H9 (cell line): ENCODE measurements at regions not wholly inside any gene's neighbourhood (a gene's known extent, or its start where the extent isn't known, plus 50 kb on each side); places are given as distances from the start of the nearest gene placed in this dataset.

Experiments
- DNase-seq: peaks from one replicate; pipeline ENCODE4 v3.0.0-alpha.2; 2017
- H2AFZ ChIP-seq: one replicate; pipeline ENCODE4 v1.6.1; 2013; ENCODE audit warnings: mild to moderate bottlenecking, low read length, control low read depth, moderate library complexity
- H2AK5ac ChIP-seq: 2 replicates; pipeline ENCODE4 v1.6.1; 2013; ENCODE audit warnings: low read length, control low read depth, mixed read lengths; ENCODE audit not compliant: insufficient read length
- H2BK120ac ChIP-seq: one replicate; pipeline ENCODE4 v1.6.1; 2013; ENCODE audit warnings: low read depth, mild to moderate bottlenecking, low read length, control low read depth, inconsistent platforms; ENCODE audit not compliant: poor library complexity, severe bottlenecking
- H2BK12ac ChIP-seq: 2 replicates; pipeline ENCODE4 v1.6.1; 2013; ENCODE audit warnings: low read length, control low read depth, mixed read lengths, low read depth; ENCODE audit not compliant: insufficient read length
- H2BK15ac ChIP-seq: 2 replicates; pipeline ENCODE4 v1.6.1; 2013; ENCODE audit warnings: low read depth, low read length, control low read depth
- H2BK20ac ChIP-seq: one replicate; pipeline ENCODE4 v1.6.1; 2013; ENCODE audit warnings: low read depth, mild to moderate bottlenecking, low read length, control low read depth, inconsistent platforms; ENCODE audit not compliant: poor library complexity, severe bottlenecking
- H2BK5ac ChIP-seq: 2 replicates; pipeline ENCODE4 v1.6.1; 2013; ENCODE audit warnings: low read length, control low read depth, mixed read lengths; ENCODE audit not compliant: insufficient read length
- H3K14ac ChIP-seq: 2 replicates; pipeline ENCODE4 v1.6.1; 2013; ENCODE audit warnings: low read length, control low read depth; ENCODE audit not compliant: insufficient read depth
- H3K18ac ChIP-seq: 2 replicates; pipeline ENCODE4 v1.6.1; 2013; ENCODE audit warnings: low read depth, mild to moderate bottlenecking, mixed read lengths, low read length, control low read depth; ENCODE audit not compliant: insufficient read length
- H3K23ac ChIP-seq: 2 replicates; pipeline ENCODE4 v1.6.1; 2013; ENCODE audit warnings: low read length, control low read depth, mixed read lengths, low read depth; ENCODE audit not compliant: insufficient read length
- H3K23me2 ChIP-seq: 2 replicates; pipeline ENCODE4 v1.6.1; 2013; ENCODE audit warnings: low read depth, mild to moderate bottlenecking, mixed read lengths, low read length, control low read depth; ENCODE audit not compliant: insufficient read length, poor library complexity, severe bottlenecking
- H3K27ac ChIP-seq: 2 replicates; pipeline ENCODE4 v1.5.1; 2013; ENCODE audit warnings: low read length, control low read depth, mixed read lengths, low read depth; ENCODE audit not compliant: insufficient read length
- H3K27me3 ChIP-seq: 2 replicates; pipeline ENCODE4 v1.6.1; 2013; ENCODE audit warnings: low read length, control low read depth, inconsistent platforms; ENCODE audit not compliant: insufficient read depth
- H3K4ac ChIP-seq: 2 replicates; pipeline ENCODE4 v1.6.1; 2013; ENCODE audit warnings: low read depth, mild to moderate bottlenecking, control low read depth, inconsistent platforms, low read length, moderate library complexity
- H3K4me1 ChIP-seq: 2 replicates; pipeline ENCODE4 v1.6.1; 2013; ENCODE audit warnings: low read length, control low read depth, inconsistent platforms; ENCODE audit not compliant: insufficient read depth
- H3K4me2 ChIP-seq: 2 replicates; pipeline ENCODE4 v1.6.1; 2013; ENCODE audit warnings: low read length, control low read depth, mixed read lengths; ENCODE audit not compliant: insufficient read length, insufficient read depth
- H3K56ac ChIP-seq: 2 replicates; pipeline ENCODE4 v1.6.1; 2013; ENCODE audit warnings: low read depth, mild to moderate bottlenecking, mixed read lengths, low read length, control low read depth; ENCODE audit not compliant: insufficient read length
- H3K79me1 ChIP-seq: 2 replicates; pipeline ENCODE4 v1.6.1; 2013; ENCODE audit warnings: low read depth, mild to moderate bottlenecking, moderate library complexity, low read length, control low read depth, inconsistent platforms; ENCODE audit not compliant: insufficient read depth, poor library complexity, severe bottlenecking
- H3K79me2 ChIP-seq: 2 replicates; pipeline ENCODE4 v1.6.1; 2013; ENCODE audit warnings: low read length, control low read depth, inconsistent platforms; ENCODE audit not compliant: insufficient read depth
- H3K9ac ChIP-seq: 2 replicates; pipeline ENCODE4 v1.6.1; 2013; ENCODE audit warnings: low read length, control low read depth, mixed read lengths; ENCODE audit not compliant: insufficient read length; ENCODE audit errors: extremely low read depth
- H3K9me3 ChIP-seq: one replicate; pipeline ENCODE4 v1.6.1; 2013; ENCODE audit warnings: low read depth, low read length, inconsistent platforms; ENCODE audit not compliant: control insufficient read depth
- H3T11ph ChIP-seq: one replicate; pipeline ENCODE4 v1.6.1; 2013; ENCODE audit warnings: mild to moderate bottlenecking, low read length, control low read depth, inconsistent platforms
- H4K20me1 ChIP-seq: one replicate; pipeline ENCODE4 v1.6.1; 2013; ENCODE audit not compliant: control insufficient read depth, insufficient read length, insufficient read depth
- H4K5ac ChIP-seq: 2 replicates; pipeline ENCODE4 v1.6.1; 2013; ENCODE audit warnings: low read depth, mild to moderate bottlenecking, mixed read lengths, low read length, control low read depth; ENCODE audit not compliant: insufficient read length
- H4K8ac ChIP-seq: replicated peaks from 2 replicates; pipeline ENCODE4 v1.6.1; 2013; ENCODE audit warnings: low read length, control low read depth, mixed read lengths, low read depth; ENCODE audit not compliant: insufficient read length
- H4K91ac ChIP-seq: 2 replicates; pipeline ENCODE4 v1.6.1; 2013; ENCODE audit warnings: low read depth, mild to moderate bottlenecking, moderate library complexity, mixed read lengths, low read length, control low read depth; ENCODE audit not compliant: insufficient read length
- H3K27ac Mint-ChIP-seq, 3 experiments: 2 replicates in 2 of 3; 3 replicates in 1 of 3; pipeline ENCODE4 v1.8.0; 2020 to 2021; ENCODE audit warnings: mixed read lengths in 3 of 3, mild to moderate bottlenecking in 1 of 3, moderate library complexity in 1 of 3
- H3K27me3 Mint-ChIP-seq: 2 replicates; pipeline ENCODE4 v1.8.0; 2021; ENCODE audit warnings: low read depth, mild to moderate bottlenecking, moderate library complexity, mixed read lengths
- H3K36me3 Mint-ChIP-seq, 3 experiments: 2 replicates in 2 of 3; 3 replicates in 1 of 3; pipeline ENCODE4 v1.8.0; 2020 to 2021; ENCODE audit warnings: low read depth in 3 of 3, mixed read lengths in 3 of 3; ENCODE audit not compliant: insufficient read depth in 1 of 3
- H3K4me1 Mint-ChIP-seq, 2 experiments: 2 replicates each; pipeline ENCODE4 v1.8.0; 2020; ENCODE audit warnings: mixed read lengths in 2 of 2
- H3K4me3 Mint-ChIP-seq, 2 experiments: 2 replicates in 1 of 2; 3 replicates in 1 of 2; pipeline ENCODE4 v1.8.0; 2020 to 2021; ENCODE audit warnings: mild to moderate bottlenecking in 2 of 2, mixed read lengths in 2 of 2, moderate library complexity in 1 of 2
- H3K9me3 Mint-ChIP-seq, 2 experiments: 2 replicates in 1 of 2; 3 replicates in 1 of 2; pipeline ENCODE4 v1.8.0; 2020; ENCODE audit warnings: mild to moderate bottlenecking in 2 of 2, mixed read lengths in 2 of 2, moderate library complexity in 1 of 2
- WGBS: extraction: QIAGEN DNeasy Blood & Tissue Kit; methylation state at CpG from one replicate; pipeline ENCODE4 v1.1.7; 2013; ENCODE audit warnings: missing lambda C conversion rate, low lambda C conversion rate, mixed read lengths; ENCODE audit not compliant: insufficient read length; ENCODE audit errors: extremely low coverage; 5-methylcytosine and 5-hydroxymethylcytosine counted together
- TF ChIP-seq, protein P1 (sequence below): fragments of 200-600 bp; sonication (generic); conservative IDR thresholded peaks from 3 replicates; pipeline ENCODE4 v1.8.0; 2021; ENCODE audit warnings: antibody characterized with exemption, mild to moderate bottlenecking

DNA sequence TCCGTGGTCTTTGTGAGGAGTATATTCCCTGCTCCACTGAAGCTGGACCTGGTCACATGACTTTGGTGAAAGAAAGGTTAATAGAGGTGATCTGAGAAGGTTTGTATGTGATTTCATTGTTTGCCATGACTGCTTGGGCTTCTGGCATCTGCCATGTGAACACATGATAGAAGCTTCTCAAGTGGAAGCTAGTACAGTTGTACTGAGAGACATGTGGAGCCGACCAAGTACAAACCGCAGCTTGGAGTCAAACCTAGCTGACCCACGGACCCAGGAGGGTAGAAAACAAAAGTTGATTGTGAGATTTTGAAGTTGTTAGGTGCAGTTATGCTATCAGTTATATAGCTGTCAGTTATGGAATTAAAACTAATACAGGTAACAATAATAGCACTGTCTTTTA, 140.4 kb downstream of the CARTPT start:
- TF ChIP-seq, protein P1, sequence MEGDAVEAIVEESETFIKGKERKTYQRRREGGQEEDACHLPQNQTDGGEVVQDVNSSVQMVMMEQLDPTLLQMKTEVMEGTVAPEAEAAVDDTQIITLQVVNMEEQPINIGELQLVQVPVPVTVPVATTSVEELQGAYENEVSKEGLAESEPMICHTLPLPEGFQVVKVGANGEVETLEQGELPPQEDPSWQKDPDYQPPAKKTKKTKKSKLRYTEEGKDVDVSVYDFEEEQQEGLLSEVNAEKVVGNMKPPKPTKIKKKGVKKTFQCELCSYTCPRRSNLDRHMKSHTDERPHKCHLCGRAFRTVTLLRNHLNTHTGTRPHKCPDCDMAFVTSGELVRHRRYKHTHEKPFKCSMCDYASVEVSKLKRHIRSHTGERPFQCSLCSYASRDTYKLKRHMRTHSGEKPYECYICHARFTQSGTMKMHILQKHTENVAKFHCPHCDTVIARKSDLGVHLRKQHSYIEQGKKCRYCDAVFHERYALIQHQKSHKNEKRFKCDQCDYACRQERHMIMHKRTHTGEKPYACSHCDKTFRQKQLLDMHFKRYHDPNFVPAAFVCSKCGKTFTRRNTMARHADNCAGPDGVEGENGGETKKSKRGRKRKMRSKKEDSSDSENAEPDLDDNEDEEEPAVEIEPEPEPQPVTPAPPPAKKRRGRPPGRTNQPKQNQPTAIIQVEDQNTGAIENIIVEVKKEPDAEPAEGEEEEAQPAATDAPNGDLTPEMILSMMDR, result no peak
- Histone ChIP-seq H3K9ac (no peak overlapping the region), H3K23ac (no peak overlapping the region), H3K23me2 (no peaks in the 10 kb centered on the region), H3K4ac (no peak overlapping the region), H3K79me2 (no peaks in the 10 kb centered on the region; the same call in 1 of the 2 replicates), H2BK15ac (no peak overlapping the region; the same call in 1 of the 2 replicates), H2AK5ac (peak overlapping the region; percentile 89), H2AFZ (peak overlapping the region; percentile 42), H4K8ac (no peak overlapping the region), H3T11ph (no peak overlapping the region), H3K14ac (peak overlapping the region; percentile 57; the same call in 1 of the 2 replicates), H3K4me1 (peaks cover 3% of the 10 kb centered on the region; the same call in 1 of the 2 replicates), H3K4me2 (no peak overlapping the region), H2BK20ac (no peak overlapping the region), H4K91ac (no peak overlapping the region), H4K20me1 (no peaks in the 10 kb centered on the region), H3K27ac (no peak overlapping the region), H3K79me1 (no peaks in the 10 kb centered on the region), H3K27me3 (no peaks in the 10 kb centered on the region), H2BK12ac (peak overlapping the region; percentile 20), H2BK120ac (no peak overlapping the region), H3K56ac (no peak overlapping the region), H3K9me3 (no peaks in the 10 kb centered on the region), H2BK5ac (no peak overlapping the region), H4K5ac (no peak overlapping the region), H3K18ac (no peak overlapping the region)
- Mint-ChIP-seq H3K4me3 (no peak overlapping the region), H3K4me1 (peaks cover 14 to 21% of the 10 kb centered on the region in 2 experiments), H3K27me3 (no peaks in the 10 kb centered on the region), H3K27ac (no peak overlapping the region), H3K9me3 (peaks cover 21 to 23% of the 10 kb centered on the region in 2 experiments), H3K36me3 (peaks cover 0 to 10% (median 3%) of the 10 kb centered on the region in 3 experiments; a peak in 3 of 7 replicates)
- no CpG with 5 or more reads among the region's 4 CpGs for WGBS
- DNase-seq, result no peak
